Stimulated activated CD8-positive, alpha-beta memory T cell treated with anti-CD3 and anti-CD28 coated beads, Interleukin-7, amount 100 ng/mL, for 4 hours (primary cell): ENCODE measurements at regions not wholly inside any gene's neighbourhood (a gene's known extent, or its start where the extent isn't known, plus 50 kb on each side); places are given as distances from the start of the nearest gene placed in this dataset.

Source experiments
- DNase-seq, 2 donors: peaks; one replicate each; pipeline ENCODE4 v3.0.0-alpha.2; 2020; ENCODE audit warnings: low read depth in 2 of 2

- no peak for DNase-seq
These were observed 78.3 kb upstream of the AOAH start for GRCh38 chr7:36802459-36803135.

- DNase-seq: no peak
These were observed 72.7 kb upstream of the AOAH start for GRCh38 chr7:36796850-36797536.

GRCh38 chr7:36795451-36796021 lies 71.2 kb upstream of the AOAH start:
- DNase-seq: no peak

DNA sequence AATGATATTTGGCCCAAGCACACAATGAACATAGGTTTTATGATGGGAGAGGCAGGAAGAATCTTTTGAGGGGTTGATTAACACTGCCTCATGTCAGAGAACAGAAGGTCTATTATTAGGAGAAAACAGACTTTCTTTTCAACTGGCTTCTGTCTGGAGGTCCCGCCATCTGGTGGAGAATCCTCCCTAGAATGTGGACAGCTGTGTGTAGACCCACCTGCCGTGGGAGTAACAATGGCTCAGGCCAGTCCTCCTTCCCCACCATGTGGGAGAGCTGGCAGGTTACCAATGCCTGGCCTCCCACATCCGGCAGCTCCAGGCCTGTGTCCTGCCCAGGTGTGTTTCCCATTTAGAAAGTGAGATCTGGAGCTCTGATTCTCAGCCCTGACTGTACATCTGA lies 70.4 kb upstream of the AOAH start:
- no peak for DNase-seq

- DNase-seq: no peak
These were observed 68.1 kb upstream of the AOAH start for GRCh38 chr7:36792421-36792820.

DNA sequence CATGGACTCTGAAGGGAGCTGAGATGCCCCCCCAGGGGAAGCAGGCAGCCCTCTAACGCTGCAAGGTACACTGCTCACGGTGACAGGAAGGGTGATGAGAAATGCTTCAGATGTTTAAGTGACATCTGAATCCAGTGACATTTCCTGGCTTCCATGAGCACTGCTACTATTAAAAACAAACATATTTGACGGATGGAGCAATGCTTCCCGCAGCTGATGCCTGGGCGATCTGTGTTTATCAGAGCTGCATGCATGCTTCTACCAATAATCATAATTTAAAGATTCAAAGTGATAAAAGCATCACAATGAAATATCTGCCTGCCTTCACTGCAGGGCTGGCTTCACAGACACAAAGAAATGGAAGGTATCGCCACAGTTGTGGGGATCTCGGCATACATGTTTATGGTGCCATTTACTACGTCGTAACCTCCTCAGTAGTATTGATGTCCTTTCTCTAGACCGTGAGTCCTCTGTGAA lies 66.1 kb upstream of the AOAH start:
- DNase-seq: no peak

GRCh38 chr7:36788825-36789470 lies 64.7 kb upstream of the AOAH start:
- DNase-seq: no peak

DNA sequence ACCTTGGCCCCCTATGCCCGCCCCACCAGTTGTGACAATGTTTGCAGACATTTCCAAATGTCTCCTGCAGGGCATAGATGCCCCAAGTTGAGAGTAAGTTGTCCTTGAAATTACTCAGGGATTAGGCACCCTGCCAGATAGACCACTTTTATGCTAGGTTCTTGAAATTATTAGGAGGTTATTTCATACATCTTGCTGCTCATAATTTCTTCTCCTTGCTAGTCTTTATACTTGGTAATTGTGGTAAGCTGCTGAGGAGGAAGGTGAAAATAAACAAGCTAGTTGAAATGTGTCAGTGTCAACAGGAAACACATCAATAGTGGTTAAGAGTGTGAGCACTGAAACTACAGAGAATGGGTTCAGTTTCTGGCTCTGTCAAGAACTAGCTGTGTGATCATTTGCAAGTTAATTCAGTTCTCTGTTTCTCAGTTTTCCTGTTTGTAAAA lies 63.7 kb upstream of the AOAH start:
- DNase-seq: no peak

- DNase-seq: peak; percentile 44 to 67
These were observed 61.0 kb upstream of the AOAH start for GRCh38 chr7:36784991-36785940.

DNA sequence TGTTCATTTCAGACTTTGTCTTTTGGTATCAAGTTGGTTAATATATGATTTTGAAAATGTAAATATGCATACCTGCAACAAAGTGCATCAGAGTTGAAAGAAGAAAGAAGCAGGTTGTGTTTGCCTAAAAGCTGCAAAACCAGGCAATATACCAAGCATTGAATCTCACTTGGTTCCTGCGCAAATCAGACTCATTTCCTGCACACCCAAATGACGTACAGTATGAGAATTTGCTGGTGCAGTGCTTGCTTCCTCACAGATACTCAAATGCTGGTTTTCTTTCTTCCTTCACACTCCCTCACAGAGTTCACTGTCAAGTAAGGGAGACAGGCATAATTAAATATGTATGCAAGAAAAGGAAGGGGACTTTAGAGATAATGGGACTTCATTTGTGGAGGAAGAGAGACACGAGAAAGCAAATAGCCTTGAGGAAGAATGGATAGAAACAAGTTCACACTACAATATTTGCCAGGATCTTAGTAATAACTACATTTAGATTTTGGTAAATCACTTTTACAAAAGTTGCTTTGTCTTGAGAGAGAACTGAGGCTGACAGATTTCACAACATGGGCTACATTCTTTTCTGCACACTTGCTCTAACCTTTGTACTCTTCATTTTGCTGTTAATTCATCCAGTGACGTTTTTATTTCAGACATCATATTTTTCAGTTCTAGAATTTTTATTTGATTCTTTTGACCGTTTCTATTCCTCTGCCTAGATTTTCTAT lies 56.9 kb upstream of the AOAH start:
- DNase-seq: no peak

DNA sequence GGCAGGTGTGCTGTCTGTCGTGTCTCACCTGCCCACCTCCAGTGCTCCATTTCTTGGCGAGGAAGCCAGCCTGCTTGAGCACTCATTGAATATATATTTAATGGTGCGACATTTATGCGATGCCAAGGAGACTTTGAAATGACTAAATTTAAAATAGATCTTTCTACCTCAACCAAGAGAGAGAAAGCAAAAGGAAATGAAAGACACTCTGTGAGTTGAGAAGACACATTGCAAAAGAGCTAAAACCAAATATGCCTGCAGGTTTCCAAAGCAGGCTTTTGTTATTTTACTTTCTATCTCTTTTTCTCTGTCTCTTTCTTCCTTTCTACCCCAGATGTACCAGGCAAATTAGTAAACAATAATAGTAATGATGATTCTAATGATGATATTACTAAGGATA lies 53.6 kb upstream of the AOAH start:
- DNase-seq: no peak

DNA sequence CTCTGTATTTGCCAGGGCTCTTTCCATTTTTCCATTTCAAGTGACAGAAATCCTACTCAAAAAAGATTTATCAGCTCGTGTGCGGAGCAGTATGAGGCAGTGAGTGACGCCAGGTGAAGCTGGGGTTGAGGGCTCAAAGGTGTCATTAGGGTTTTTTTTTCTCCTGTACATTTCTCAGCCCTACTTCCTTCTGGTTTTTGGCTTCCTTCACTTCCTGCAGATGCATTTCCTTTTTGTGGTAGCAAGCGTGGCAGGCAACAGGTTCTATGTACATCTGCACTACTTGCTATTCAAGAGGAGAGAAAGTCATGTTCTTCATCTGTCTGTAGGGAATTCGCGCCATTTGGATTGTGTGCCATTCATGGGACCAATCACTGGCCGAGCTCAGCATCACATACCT lies 52.8 kb upstream of the AOAH start:
- DNase-seq: peak in 1 of 2 donors; percentile 22

DNA sequence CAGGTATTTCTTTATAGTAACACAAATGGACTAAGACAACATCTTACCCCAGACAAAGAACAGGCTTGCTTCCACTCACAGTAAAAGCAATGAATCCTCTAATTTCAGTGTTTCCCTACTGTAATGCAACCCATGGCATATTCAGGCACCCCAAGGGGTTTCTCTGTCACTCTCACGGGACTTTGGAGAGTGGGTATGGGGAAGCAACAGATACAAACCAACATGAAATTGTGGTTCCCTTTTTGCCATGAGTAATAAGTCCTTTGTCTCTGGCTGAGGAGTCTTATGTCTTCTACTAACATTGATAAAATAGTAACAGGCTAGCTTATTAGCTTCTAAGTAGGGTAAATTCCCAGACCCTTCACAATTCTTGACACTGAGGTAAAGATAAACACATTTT lies 51.4 kb upstream of the AOAH start:
- no peak for DNase-seq

GRCh38 chr7:36775061-36775620 lies 50.8 kb upstream of the AOAH start:
- no peak for DNase-seq
